ENCODE measurements at regions not wholly inside any gene's neighbourhood (a gene's known extent, or its start where the extent isn't known, plus 50 kb on each side); places are given as distances from the start of the nearest gene placed in this dataset.
A peak's percentile ranks its signal among the peaks of the same experiment; 100 is the strongest.

DNA sequence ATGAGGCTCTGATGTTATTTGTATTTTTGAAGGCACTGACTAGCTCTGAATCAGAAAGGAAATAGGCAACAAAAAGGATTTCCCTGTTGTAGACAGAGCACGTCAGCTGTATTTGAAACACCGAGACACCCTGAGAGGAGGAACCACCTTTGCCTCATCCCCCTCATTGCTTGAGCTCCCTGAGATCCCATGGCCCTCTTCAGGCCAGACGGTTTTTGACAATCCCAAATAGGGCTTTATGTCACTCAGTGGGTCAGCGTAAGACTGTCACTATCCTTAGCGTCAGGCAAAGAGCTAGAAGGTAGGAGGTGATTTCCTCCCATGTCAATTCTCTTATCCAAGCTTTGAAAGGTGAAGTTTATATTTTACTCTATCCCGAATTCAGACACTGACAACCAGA is 254.3 kb downstream of the ZNF621 start:
- Mint-ChIP-seq H3K36me3 (ENCODE audit: unreplicated experiment) (peaks cover 4% of the 10 kb centered on the region), H3K4me1 (ENCODE audit: low read depth, unreplicated experiment) (peaks cover 10% of the 10 kb centered on the region), H3K4me3 (ENCODE audit: unreplicated experiment) (no peak overlapping the region), H3K9me3 (ENCODE audit: unreplicated experiment) (no peaks in the 10 kb centered on the region), H3K27ac (ENCODE audit: unreplicated experiment) (no peak overlapping the region), H3K27me3 (ENCODE audit: unreplicated experiment) (no peaks in the 10 kb centered on the region)
- DNase-seq: no peak
- TF ChIP-seq, protein P1, sequence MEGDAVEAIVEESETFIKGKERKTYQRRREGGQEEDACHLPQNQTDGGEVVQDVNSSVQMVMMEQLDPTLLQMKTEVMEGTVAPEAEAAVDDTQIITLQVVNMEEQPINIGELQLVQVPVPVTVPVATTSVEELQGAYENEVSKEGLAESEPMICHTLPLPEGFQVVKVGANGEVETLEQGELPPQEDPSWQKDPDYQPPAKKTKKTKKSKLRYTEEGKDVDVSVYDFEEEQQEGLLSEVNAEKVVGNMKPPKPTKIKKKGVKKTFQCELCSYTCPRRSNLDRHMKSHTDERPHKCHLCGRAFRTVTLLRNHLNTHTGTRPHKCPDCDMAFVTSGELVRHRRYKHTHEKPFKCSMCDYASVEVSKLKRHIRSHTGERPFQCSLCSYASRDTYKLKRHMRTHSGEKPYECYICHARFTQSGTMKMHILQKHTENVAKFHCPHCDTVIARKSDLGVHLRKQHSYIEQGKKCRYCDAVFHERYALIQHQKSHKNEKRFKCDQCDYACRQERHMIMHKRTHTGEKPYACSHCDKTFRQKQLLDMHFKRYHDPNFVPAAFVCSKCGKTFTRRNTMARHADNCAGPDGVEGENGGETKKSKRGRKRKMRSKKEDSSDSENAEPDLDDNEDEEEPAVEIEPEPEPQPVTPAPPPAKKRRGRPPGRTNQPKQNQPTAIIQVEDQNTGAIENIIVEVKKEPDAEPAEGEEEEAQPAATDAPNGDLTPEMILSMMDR (IDR thresholded peaks at IDR 0.05; ENCODE audit: partially characterized antibody, unreplicated experiment): no peak

GRCh38 chr3:40780291-40780924 is 255.6 kb downstream of the ZNF621 start:
- H3K4me3 Mint-ChIP-seq (ENCODE audit: unreplicated experiment): peak overlapping the region; percentile 3
- peaks cover 10% of the 10 kb centered on the region for H3K4me1 Mint-ChIP-seq (ENCODE audit: low read depth, unreplicated experiment)
- no peaks in the 10 kb centered on the region for H3K27me3 Mint-ChIP-seq (ENCODE audit: unreplicated experiment)
- TF ChIP-seq, protein P1 (IDR thresholded peaks at IDR 0.05; ENCODE audit: partially characterized antibody, unreplicated experiment): no peak
- no peaks in the 10 kb centered on the region for H3K9me3 Mint-ChIP-seq (ENCODE audit: unreplicated experiment)
- peaks cover 4% of the 10 kb centered on the region for H3K36me3 Mint-ChIP-seq (ENCODE audit: unreplicated experiment)
- H3K27ac Mint-ChIP-seq (ENCODE audit: unreplicated experiment): no peak overlapping the region
- no peak for DNase-seq

DNA sequence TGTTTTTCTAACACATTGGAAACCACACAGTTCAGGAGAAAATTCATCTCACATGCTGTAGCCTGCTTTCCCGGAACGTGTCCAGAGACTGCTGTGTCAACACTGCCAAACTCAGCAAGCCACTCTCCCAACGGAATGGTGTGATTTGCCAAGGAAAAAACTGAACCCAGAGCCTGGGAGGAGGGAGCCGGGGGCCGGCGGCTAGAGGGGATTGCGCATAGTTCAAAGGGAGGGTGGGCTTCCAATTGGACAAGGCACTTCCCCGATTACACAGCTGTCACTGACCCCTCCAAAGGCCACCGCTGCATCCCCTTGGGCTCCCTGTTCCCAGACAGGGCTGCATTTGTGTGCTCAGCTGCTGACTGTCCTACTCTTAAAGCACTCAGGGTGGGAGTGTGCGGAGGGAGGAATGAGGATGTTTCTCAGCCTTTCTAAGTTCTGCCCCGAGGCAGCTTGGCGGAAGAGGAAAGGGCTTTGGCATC is 256.2 kb downstream of the ZNF621 start:
- peaks cover 4% of the 10 kb centered on the region for H3K36me3 Mint-ChIP-seq (ENCODE audit: unreplicated experiment)
- peaks cover 10% of the 10 kb centered on the region for H3K4me1 Mint-ChIP-seq (ENCODE audit: low read depth, unreplicated experiment)
- DNase-seq: peak; percentile 43
- no peak overlapping the region for H3K27ac Mint-ChIP-seq (ENCODE audit: unreplicated experiment)
- H3K9me3 Mint-ChIP-seq (ENCODE audit: unreplicated experiment): no peaks in the 10 kb centered on the region
- H3K27me3 Mint-ChIP-seq (ENCODE audit: unreplicated experiment): no peaks in the 10 kb centered on the region
- TF ChIP-seq, protein P1 (IDR thresholded peaks at IDR 0.05; ENCODE audit: partially characterized antibody, unreplicated experiment): no peak
- peak overlapping the region; percentile 3 for H3K4me3 Mint-ChIP-seq (ENCODE audit: unreplicated experiment)

GRCh38 chr3:40782111-40782721 is 257.5 kb downstream of the ZNF621 start:
- no peaks in the 10 kb centered on the region for H3K9me3 Mint-ChIP-seq (ENCODE audit: unreplicated experiment)
- no peak for DNase-seq
- no peaks in the 10 kb centered on the region for H3K27me3 Mint-ChIP-seq (ENCODE audit: unreplicated experiment)
- peaks cover 10% of the 10 kb centered on the region for H3K4me1 Mint-ChIP-seq (ENCODE audit: low read depth, unreplicated experiment)
- peaks cover 9% of the 10 kb centered on the region for H3K36me3 Mint-ChIP-seq (ENCODE audit: unreplicated experiment)
- TF ChIP-seq, protein P1 (IDR thresholded peaks at IDR 0.05; ENCODE audit: partially characterized antibody, unreplicated experiment): no peak
- no peak overlapping the region for H3K27ac Mint-ChIP-seq (ENCODE audit: unreplicated experiment)
- no peak overlapping the region for H3K4me3 Mint-ChIP-seq (ENCODE audit: unreplicated experiment)

- TF ChIP-seq, protein P1 (IDR thresholded peaks at IDR 0.05; ENCODE audit: partially characterized antibody, unreplicated experiment): no peak
- Mint-ChIP-seq H3K27ac (ENCODE audit: unreplicated experiment) (no peak overlapping the region), H3K4me1 (ENCODE audit: low read depth, unreplicated experiment) (no peaks in the 10 kb centered on the region), H3K4me3 (ENCODE audit: unreplicated experiment) (no peak overlapping the region), H3K27me3 (ENCODE audit: unreplicated experiment) (no peaks in the 10 kb centered on the region), H3K36me3 (ENCODE audit: unreplicated experiment) (peaks cover 5% of the 10 kb centered on the region), H3K9me3 (ENCODE audit: unreplicated experiment) (peaks cover 2% of the 10 kb centered on the region)
- no peak for DNase-seq
Measured at GRCh38 chr3:40790746-40791145, 266.0 kb downstream of the ZNF621 start.
